ENCODE measurements at regions not wholly inside any gene's neighbourhood (a gene's known extent, or its start where the extent isn't known, plus 50 kb on each side); places are given as distances from the start of the nearest gene placed in this dataset.
"Not testable (repeated sequence)": the region's sequence is repeated elsewhere in the genome, so short reads cannot be mapped to it uniquely, and the experiment has no call there.

- no peak for DNase-seq
These were observed 374.4 kb downstream of the SPRY2 start for GRCh38 chr13:79966493-79966895.

- DNase-seq = no peak
These were observed 374.9 kb downstream of the SPRY2 start for GRCh38 chr13:79966059-79966458.

GRCh38 chr13:79946556-79946955, 394.4 kb downstream of the SPRY2 start:
- DNase-seq = no peak

GRCh38 chr13:79943346-79944023, 397.4 kb downstream of the SPRY2 start:
- DNase-seq = no peak

GRCh38 chr13:79941752-79942151, 399.2 kb downstream of the SPRY2 start:
- no peak for DNase-seq

- DNase-seq = no peak
These were observed 401.2 kb downstream of the SPRY2 start for GRCh38 chr13:79939689-79940088.

- DNase-seq = no peak
These were observed 403.1 kb downstream of the SPRY2 start for GRCh38 chr13:79937771-79938216.

GRCh38 chr13:79937311-79937710, 403.6 kb downstream of the SPRY2 start:
- DNase-seq = no peak

GRCh38 chr13:79936368-79937136, 404.4 kb downstream of the SPRY2 start:
- DNase-seq = no peak

GRCh38 chr13:79935121-79935520, 405.8 kb downstream of the SPRY2 start:
- no peak for DNase-seq

- no peak for DNase-seq
These were observed 407.5 kb downstream of the SPRY2 start for GRCh38 chr13:79933389-79933788.

GRCh38 chr13:79932556-79932955, 408.4 kb downstream of the SPRY2 start:
- DNase-seq = no peak

GRCh38 chr13:79923973-79924556, 416.9 kb downstream of the SPRY2 start:
- DNase-seq = not testable (repeated sequence)

- no peak for DNase-seq
These were observed 421.8 kb downstream of the SPRY2 start for GRCh38 chr13:79919091-79919490.

GRCh38 chr13:79918620-79919019, 422.3 kb downstream of the SPRY2 start:
- DNase-seq = no peak

GRCh38 chr13:79917628-79918027, 423.3 kb downstream of the SPRY2 start:
- DNase-seq = no peak

- DNase-seq = no peak
These were observed 425.7 kb downstream of the SPRY2 start for GRCh38 chr13:79915114-79915811.

- DNase-seq = no peak
These were observed 427.6 kb downstream of the SPRY2 start for GRCh38 chr13:79913141-79913827.

GRCh38 chr13:79912403-79912802, 428.5 kb downstream of the SPRY2 start:
- DNase-seq = no peak

- DNase-seq = no peak
These were observed 429.9 kb downstream of the SPRY2 start for GRCh38 chr13:79910875-79911540.

- DNase-seq = no peak
These were observed 428.7 kb downstream of the NDFIP2 start for GRCh38 chr13:79909644-79910043.

GRCh38 chr13:79908381-79908780, 427.4 kb downstream of the NDFIP2 start:
- DNase-seq = no peak

Data from GF-D8 (cell line).